Erythroblast (primary cell): ENCODE measurements at regions not wholly inside any gene's neighbourhood (a gene's known extent, or its start where the extent isn't known, plus 50 kb on each side); places are given as distances from the start of the nearest gene placed in this dataset.

Experiments
- DNase-seq, 2 experiments: peaks; one replicate each; lab custom pipeline; 2025; lab: John Stamatoyannopoulos, UW
- GATA1 ChIP-seq: IDR thresholded peaks from 2 replicates; pipeline ENCODE4 v1.6.1; 2011; ENCODE audit warnings: low read depth, mild to moderate bottlenecking, control low read depth, low read length, moderate library complexity
- POLR2A ChIP-seq: IDR thresholded peaks from 2 replicates; pipeline ENCODE4 v1.6.1; 2011; ENCODE audit warnings: mild to moderate bottlenecking, low read length

DNA sequence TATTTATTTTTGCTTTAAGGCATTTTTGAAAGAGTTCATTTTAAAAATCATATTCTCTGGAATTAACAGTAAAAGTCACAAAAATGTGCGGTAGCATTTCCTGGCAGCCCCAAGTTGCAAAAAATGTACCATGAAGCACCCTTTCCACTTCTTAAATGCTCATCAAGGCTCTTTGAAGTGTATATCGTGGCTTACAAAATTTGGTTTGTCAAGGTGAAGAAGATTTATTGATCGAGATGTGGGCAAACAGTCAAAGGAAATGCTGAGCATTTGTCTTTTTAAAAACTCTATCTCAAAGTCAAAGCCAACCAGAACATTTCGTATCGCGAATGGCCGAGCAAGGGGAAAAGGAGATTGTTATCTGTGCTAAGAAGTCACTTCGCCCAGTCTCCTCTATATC lies 277.5 kb upstream of the KAZN start:
- no peak for DNase-seq
- TF ChIP-seq GATA1 (no peak), POLR2A (no peak)

DNA sequence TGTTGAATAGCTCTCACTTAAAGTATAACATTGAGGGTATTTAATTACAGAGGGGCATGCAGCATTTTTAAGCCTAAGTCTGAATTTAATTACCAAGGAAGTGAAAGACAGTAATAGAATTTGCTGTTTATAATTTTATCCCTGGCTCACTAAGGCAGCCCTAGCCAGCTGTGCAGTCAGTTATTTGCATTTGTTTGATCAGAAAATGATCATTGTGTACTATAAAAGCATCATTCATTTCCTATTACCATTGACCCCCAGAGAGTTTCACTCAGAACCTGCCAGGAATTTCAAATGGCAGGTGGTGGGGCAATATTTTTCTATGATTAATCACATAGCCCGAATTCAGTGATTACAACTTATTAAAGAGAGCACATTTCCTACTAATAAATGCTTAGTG lies 277.1 kb upstream of the KAZN start:
- TF ChIP-seq POLR2A, result no peak
- no peak for TF ChIP-seq GATA1

DNA sequence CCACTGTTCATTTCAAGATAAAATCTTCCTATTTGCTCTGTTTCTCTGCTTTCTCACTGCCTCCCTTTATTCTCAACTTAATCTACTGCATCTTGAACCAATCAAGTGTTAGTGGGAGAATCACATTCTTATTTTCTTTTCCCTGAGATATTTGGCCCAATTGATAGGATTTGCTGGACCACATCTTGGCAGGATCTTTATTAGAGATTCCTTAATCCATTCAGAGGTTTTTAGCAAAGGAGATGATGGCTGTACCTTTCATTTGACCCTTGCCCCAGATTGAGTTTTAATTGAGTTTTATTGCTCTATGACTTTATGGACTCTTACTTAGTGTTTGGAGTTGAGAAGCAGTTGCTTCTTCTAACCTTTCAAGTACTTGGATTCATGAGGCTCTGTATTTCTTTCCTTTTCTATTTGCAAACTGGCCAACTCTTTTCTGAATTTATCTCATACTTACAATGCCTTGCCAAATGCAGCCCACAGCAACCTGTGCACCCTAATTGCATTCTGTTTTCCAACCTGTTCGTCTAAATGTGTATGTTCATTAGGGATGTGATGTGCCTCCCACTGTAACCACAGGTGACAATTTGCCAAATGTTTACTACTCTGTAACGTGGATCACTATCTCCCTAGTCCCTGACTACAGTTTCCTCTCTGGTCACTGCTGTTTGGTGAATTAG lies 274.8 kb upstream of the KAZN start:
- TF ChIP-seq GATA1 (no peak), POLR2A (no peak)
- no peak for DNase-seq

More for the DNA sequence above, 277.1 kb upstream of the KAZN start:
- no peak for DNase-seq

- TF ChIP-seq GATA1 (no peak), POLR2A (no peak)
- no peak for DNase-seq
Measured at GRCh38 chr1:14324248-14324630, 274.2 kb upstream of the KAZN start.

DNA sequence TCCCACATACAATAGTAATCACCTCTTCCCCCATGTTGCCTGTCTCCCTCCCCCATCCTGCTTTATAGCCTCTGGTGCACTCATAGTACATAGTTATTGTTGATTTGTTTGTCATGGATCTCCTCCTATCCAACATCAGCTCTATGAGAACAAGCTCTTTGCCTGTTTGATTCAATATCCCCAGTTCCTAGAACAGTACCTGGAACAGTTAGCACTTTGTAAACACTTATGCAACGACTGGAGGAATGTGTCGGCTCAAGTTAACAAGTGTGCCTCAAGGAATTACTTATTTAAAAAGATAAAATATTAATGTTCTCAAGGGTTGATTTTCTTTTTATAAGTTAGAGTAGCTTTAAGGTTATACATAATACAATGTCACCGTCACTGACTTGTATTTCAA lies 271.6 kb upstream of the KAZN start:
- no peak for TF ChIP-seq POLR2A
- TF ChIP-seq GATA1, result no peak
- DNase-seq, result no peak

DNA sequence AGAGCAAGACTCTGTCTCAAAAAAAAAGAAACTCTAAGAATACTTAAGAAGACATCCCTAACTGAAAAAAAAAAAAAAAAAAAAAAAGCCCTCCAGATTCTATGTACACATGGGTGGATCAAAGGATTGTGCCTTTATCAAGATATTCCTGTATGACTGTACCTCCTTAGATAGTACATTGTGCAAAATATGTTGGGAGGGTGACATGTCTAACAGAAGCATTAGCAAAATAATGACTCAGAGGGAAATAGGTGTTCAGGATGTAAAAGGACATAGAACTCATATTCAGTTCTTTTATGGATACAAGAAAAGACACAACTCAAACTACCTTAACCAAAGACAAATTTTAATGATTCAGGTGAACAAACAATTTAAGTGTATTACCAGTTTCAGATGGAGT lies 269.8 kb upstream of the KAZN start:
- no peak for TF ChIP-seq POLR2A
- no peak for TF ChIP-seq GATA1
- no peak for DNase-seq

DNA sequence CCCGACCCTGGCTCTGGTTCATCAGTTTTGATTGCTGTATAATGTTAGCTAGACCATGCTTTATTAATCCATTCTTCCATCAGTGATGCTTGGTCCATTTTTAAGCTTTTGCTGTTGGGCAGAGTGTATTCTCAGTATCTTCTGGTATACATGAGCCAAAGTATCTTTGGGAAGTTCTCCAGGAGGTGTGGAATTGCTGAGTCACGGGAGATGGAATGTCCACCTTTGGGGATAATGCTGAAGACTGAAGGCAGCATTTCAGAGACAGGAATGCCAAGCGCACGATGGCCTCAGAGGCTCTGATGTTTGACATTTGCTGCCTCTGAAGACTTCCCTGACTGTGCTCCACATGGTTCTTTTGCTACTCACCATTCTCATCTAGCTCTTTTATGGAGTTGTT lies 266.3 kb upstream of the KAZN start:
- no peak for DNase-seq
- TF ChIP-seq GATA1 (no peak), POLR2A (no peak)

DNA sequence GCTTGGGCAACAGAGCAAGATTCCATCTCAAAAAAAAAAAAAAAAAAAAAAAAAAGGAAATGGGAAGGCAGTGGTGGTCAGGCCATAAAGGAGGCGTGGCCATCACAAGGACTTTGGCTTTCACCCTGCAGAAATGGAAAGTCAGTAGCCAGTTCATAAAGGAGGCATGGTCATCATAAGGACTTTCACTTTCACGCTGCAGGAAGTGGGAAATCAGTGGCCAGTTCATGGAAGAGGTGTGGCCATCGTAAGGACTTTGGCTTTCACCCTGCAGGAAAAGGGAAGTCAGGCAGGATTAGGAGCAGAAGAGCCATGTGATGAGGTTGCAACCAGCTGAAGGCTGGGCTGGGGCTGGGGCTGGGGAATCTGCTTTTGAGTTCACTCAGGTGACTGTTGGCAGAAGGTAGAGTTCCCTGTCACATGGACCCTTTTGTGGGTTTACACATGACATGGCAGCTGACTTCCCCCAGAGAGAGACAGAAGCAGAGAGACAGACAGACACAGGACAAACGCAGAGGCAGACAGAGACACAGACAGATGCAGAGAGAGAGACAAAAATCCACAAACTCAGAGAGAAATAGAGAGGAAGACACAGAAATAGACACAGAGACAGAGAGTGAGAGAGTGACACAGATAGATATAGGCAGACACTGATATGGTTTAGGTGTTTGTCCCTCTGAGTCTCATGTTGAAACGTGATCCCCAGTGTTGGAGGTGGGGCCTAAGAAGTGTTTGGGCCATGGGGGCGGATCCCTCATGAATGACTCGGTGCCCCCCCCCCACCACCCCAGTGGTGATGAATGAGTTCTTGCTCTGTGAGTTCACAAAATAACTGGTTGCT lies 263.9 kb upstream of the KAZN start:
- DNase-seq, result no peak

GRCh38 chr1:14338509-14338908 lies 260.0 kb upstream of the KAZN start:
- no peak for TF ChIP-seq GATA1
- TF ChIP-seq POLR2A, result no peak

More for the DNA sequence above, 263.9 kb upstream of the KAZN start:
- TF ChIP-seq GATA1 (no peak), POLR2A (no peak)

GRCh38 chr1:14339288-14339687 lies 259.2 kb upstream of the KAZN start:
- TF ChIP-seq POLR2A, result no peak
- no peak for TF ChIP-seq GATA1
- no peak for DNase-seq

More at GRCh38 chr1:14338509-14338908, 260.0 kb upstream of the KAZN start:
- DNase-seq, result no peak

GRCh38 chr1:14340002-14340785 lies 258.3 kb upstream of the KAZN start:
- DNase-seq, result no peak
- TF ChIP-seq POLR2A (no peak), GATA1 (no peak)

DNA sequence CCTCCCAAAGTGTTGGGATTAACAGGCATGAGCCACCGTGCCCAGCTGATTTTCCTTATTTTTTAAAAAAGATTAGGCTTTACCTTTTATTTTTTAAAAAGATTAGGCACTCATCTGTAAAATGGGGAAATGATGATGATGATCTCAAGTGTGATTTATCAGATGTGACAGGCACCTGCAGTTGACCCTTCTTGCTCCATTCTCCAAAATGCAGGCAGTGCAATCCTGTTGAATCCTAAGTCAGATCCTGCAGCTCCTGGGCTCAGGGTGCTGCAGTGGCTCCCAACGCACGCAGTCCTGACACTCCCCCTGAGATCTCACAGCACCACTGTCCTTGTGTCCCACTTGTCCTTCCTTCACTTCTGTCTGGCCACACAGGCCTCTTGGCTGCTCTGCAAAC lies 257.3 kb upstream of the KAZN start:
- no peak for DNase-seq
- TF ChIP-seq GATA1 (no peak), POLR2A (no peak)

DNA sequence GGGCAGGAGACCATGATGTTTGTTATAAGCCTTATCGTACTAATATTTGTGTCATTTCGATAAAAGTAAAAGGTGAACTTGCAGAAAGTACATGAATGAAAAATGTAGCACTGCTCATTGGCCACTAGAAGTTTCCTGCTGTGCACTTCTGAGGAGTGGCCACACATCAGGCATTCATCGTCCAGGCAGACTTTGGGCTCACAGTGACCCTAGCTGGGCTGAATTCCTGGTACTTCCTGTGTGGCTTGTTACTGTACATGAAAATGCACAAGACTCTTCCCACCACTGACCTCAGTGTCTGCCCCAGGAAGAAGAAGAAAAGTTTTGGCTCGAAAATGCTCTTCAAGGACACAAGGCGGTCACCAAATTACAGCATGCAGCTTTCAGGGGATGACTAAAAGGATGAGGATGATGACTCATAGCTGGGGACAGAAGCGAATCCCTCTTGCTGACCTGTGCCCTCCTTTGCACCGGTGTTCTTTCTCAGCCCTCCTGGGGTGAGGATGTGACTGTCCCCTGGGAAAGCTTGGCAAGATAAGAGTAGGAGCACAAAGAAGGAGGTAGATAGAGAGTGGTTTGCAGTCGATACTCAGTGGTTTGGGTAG lies 252.4 kb upstream of the KAZN start:
- TF ChIP-seq POLR2A, result no peak
- TF ChIP-seq GATA1, result no peak
- DNase-seq, result no peak

DNA sequence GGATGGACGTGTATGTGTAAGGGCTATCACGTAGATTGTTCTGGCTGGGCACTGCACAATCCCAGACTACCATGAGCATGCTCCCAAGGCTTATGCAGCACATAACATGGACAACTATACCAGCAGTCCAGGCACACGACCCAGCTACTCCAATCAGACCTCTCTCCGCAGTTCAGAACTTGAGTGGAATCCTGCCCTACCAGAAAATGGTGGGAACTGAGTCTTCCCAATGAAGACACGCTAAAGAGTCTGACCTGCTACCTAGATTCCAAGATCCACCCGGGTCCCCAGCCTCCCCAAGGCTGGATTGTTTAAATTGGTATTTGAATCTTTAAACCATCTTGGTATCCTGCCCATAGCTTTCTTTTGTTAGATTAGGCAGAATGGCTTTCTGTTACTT lies 251.3 kb upstream of the KAZN start:
- no peak for TF ChIP-seq POLR2A
- TF ChIP-seq GATA1, result no peak

More for the DNA sequence above, 251.3 kb upstream of the KAZN start:
- no peak for DNase-seq
